GM19238 (cell line): ENCODE measurements at regions not wholly inside any gene's neighbourhood (a gene's known extent, or its start where the extent isn't known, plus 50 kb on each side); places are given as distances from the start of the nearest gene placed in this dataset.
"Not testable (repeated sequence)": the region's sequence is repeated elsewhere in the genome, so short reads cannot be mapped to it uniquely, and the experiment has no call there.

Experiments
- DNase-seq: peaks from one replicate; pipeline ENCODE4 v3.0.0; 2011; ENCODE audit warnings: low spot score; ENCODE audit not compliant: insufficient read length

DNA sequence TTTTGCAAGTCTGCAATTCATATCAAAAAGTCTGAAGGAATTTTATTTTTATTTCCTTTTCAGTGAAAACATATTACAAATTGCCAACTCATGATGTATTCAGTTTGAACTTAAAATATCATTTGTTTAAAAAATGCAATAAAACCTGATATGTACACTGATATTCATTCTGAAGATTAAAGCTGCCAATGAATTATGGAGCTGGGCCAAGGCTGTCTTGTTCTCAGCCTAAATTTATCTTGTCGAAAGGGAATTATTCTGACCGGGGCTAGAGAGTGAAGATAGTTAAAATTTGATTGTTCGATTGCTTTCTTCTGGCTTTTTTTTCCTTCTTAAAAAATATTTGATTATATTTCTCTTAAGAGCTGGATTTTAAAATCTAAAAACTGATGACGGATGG is 54.0 kb upstream of the RBFOX1 start:
- no peak for DNase-seq

DNA sequence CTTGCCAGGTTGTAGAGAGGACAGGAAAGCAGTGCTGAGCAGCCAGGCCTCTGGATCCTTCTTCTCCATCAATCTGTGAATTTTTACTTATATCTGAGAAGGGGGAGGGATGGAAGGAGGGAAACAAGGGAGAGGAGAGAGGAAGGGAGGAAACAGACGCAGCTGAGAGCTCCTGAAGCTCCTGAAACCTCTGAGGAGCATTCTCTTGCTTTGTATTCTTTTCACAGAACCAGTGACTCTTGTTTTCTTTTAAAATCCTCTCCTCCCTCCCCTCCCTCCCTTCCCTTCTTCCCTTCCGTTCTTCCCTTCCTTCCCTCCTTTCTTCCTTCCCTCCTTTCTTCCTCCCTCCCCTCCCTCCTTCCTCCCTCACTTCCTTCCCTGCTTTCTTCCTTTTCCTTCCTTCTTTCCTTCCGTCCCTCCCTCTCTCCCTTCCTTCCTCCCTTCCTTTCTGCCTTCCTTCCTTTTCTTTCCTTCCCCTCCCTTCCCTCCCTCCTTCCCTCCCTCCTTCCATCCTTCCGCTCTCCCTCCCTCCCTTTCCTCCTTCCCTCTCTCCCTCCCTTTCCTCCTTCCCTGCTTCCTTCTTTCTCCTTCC is 60.0 kb upstream of the RBFOX1 start:
- DNase-seq = no peak

DNA sequence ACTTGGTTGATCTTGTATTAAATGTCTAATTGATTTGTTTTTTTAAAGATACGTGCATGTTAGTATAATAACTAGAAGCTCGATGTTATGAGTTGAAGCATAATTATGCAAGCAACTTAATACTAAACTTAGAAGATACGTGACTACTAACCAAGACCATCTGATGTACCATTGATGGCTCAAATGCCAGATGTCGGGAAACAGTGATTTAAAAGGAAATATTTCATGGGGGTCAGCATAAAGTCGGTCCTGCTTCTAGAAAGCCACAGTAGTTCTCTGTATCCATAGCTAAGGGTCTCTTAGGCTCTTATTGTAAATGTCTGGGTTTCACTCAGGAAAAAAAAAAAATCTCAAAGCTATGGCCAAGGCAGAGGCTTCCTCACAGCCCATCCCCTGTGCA is 61.2 kb upstream of the RBFOX1 start:
- DNase-seq = no peak

DNA sequence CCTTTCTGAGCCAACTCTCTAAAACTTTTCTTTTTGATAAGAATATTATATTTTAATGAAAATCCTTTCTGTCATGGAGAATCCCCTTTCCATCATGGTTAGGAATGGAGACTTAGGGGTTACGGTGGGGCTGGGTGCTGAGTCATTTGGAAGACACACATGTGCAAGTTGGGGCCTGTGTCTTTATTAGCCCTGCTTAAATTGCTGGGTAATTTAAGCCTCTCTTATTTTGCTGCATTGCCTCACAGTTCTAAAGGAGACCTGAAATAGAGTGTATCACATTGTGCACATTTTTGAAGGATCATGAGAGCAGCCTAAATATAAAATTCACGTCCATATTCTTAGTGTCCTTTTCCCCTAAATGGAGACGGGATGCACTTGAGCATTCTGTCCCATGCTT is 61.8 kb upstream of the RBFOX1 start:
- DNase-seq = no peak

DNA sequence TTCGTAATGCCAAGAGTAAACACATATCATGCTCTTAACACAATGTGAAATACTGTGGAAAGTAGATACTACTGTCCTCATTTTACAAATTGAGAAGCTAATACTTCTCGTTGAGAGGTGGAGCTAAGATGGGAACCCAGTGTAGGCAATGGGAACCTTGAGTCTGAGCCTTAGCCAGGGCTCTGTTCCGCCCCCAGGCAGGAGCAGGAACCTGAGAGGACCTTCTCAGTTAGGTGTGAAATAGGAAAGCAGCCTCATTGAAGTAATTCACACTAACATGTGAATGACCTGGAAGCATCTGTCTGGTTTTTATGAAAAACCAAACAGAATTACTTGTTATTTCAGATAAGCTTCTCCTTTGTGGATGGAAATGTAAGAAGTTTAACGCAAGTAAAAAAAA is 62.6 kb upstream of the RBFOX1 start:
- DNase-seq = no peak

DNA sequence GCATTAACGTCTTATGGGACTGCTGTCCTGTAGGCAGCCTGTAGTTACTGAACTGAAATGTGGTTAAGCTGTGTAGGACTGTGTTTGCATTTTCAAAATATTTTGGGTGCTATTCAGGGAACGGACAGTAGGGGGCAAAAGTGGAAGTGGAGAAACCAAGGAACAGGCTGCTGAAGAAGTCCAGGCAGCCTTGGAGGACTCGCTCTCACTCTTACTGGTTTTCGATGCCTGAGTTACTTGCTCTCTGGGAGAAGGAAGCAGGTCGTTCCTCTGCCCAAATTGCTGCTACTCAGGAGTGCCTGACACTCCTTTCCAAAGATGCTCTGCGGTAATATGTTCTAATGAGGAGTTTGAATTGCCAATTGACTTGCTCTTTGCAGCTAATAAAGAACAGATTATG is 64.5 kb upstream of the RBFOX1 start:
- DNase-seq = no peak

DNA sequence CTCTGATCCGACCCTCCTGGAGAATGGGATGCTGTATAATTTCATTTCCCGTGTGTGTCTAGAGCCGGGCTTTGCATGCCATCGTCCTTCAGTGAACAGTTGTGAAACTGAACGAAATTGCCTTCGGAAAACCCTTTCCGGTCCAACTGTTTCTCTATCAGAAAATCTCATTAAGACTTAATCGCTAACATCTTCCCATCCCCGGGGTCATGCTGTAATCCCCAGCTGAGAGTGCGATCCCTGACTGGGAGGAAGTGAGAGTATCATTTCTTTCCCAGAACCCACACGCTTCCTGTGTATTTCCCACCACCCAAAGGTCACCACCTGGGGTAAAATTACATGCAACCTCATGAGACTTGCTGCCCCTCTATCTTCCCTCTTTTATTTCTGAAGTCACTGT is 75.6 kb upstream of the RBFOX1 start:
- DNase-seq = no peak

DNA sequence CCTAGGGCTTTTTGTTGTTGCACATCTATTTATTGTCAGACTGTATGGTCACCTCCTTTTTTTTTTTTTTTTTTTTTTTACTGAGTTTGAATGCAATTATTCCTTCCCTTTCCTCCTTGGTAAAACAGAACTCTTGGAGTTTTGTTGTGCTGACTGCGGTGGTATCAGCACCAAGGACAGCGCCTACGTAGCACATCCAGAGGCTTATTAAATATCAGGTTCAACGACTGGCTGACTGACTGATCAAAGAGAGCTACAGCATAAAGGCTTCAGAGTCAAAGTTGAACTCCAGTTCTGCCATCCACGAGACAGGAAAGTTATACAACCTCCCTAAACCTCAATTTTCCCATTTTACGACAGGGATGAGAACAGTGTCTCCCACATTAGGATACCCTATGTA is 86.1 kb upstream of the RBFOX1 start:
- DNase-seq = no peak

DNA sequence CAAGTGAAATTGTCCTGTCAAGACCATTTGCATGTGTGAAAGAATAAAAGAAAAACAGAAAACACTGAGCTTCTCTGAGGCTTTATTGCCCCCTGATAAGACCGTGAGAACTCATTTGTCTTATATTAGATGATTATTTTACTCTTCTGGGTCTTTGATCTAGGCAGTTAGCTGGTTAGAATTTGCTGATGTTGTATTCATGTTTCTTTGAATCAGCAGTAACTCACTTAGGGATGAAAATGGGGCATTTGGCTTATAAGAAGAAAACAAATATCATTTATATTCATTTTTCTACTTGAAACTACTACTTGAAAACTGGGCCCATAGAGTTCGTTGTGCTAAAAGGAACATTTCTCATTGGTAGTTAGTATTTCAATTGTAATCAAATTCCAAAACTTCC is 93.1 kb upstream of the RBFOX1 start:
- no peak for DNase-seq

DNA sequence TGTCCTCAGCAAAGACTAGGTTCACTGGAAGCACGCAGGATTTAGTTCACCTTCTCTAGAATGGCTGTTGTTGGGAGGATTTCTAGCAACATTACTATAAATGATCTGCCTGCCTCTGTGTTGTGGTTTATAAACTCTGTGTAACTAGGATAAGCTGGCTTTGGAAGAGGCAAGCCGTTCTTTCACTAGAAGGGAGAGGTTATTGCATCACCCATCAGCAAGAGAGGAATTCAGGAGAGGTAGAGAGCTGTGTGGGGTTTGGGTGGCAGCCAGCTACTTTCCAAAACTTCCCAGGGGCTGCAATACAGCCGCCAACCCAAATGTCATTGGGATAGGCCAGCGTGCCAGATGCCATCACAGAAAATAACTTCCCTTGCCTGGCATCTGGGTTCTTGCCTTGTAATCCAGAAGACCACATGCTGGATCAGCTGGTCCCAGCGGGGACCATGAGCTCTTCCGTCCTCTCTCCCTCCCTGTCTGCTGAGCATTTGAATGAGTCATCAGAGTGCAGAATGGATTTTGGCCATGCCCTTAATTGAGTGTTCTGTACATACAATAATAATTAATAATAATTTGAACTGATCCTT is 95.7 kb upstream of the RBFOX1 start:
- DNase-seq = no peak

DNA sequence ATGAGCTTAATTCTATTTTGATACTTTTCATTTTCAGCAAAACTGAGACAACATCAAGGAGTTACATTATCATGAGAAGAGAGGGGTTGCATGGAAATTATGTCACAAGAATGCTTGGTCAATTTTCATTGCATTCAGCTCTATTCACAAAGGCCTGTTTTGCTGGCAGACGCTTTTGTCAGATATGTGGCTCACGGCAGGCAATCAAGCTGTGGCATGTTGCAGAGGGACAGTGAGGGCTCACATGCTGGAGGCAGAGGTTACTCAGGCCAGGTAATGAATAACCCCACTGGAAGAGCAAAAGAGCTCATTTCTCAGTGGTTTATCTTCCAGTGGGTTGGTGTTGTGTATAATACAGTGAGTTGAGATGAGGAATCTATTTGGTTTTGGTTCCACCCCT is 98.7 kb upstream of the RBFOX1 start:
- DNase-seq = no peak

DNA sequence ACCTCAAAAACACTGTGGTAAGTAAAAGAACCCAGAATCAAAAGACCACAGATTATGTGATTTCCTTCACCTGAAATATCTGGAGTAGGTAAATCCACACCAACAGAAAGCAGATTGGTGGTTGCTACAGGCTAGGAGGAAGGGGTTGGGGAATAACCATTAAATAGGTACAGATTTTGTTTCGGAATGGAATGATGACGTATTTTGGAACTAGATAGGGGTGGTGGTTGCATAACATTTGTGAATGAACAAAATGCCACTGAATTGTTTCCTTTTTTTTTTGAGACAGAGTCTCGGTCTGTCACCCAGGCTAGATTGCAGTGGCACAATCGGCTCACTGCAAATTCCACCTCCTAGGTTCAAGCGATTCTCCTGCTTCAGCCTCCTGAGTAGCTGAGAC is 100.9 kb upstream of the RBFOX1 start:
- DNase-seq = no peak

DNA sequence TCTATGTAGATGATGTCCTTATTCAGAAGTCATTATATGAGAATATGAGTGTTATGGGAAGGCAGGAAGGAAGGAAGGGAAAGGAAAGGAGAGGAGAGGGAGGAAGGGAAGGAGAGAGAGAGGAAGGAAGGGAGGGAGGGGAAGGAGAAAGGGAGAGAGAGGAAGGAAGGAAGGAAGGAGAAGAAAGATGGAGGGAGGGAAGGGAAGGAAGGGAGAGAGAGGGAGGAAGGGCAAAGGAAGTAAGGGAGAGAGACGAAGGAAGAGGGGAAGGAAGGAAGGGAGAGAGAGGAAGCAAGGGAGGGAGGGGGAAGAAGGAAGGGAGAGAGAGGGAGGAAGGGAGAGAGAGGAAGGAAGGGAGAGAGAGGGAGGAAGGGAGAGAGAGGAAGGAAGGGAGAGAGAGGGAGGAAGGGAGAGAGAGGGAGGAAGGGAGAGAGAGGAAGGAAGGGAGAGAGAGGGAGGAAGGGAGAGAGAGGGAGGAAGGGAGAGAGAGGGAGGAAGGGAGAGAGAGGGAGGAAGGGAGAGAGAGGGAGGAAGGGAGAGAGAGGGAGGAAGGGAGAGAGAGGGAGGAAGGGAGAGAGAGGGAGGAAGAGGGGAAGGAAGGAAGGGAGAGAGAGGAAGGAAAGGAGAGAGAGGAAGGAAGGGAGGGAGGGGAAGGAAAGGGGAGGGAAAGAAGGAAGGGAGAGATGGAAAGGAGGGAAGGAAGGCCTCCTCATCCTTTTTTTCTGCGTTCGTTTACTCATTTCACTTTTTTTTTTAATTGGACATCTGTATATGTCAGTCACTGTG is 103.0 kb upstream of the RBFOX1 start:
- not testable (repeated sequence) for DNase-seq

DNA sequence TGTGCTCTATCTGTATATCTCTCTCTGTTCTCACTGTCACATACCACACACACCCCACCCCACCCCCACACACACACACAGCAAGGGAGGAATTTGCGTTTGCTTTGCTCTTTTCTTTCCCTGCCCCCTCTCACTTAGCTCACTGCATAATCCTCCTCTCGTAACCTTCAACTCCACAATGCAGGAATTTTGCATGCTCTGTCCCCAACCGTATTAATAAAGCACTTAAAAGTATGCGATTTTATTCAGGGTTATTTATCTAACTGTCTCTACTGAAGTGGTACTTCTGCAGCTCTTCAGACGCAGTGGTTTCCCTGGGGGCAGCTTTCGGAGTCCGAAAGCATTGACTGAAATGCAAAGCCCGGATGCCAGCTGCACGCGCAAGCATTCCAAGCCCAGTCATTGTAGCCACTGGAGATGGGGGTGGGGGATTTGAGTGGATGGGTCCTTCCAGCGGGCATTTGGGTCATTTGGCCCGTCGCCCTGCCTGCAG is 105.4 kb upstream of the RBFOX1 start:
- no peak for DNase-seq

DNA sequence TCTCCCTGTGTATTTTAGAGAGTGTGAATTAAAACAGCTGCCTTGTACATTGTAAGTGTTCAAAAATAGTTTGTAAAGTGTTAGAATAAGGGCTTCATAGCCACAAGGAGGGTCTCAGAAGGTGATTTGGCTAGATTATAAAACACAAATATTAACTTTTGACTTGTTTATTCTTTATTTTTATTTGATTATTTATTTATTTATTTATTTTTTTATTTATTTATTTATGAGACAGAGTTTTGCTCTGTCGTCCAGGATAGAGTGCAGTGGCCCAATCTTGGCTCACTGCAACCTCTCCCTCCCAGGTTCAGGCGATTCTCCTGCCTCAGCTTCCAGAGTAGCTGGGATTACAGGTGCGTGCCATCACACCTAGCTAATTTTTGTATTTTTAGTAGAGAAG is 111.5 kb upstream of the RBFOX1 start:
- DNase-seq = no peak

DNA sequence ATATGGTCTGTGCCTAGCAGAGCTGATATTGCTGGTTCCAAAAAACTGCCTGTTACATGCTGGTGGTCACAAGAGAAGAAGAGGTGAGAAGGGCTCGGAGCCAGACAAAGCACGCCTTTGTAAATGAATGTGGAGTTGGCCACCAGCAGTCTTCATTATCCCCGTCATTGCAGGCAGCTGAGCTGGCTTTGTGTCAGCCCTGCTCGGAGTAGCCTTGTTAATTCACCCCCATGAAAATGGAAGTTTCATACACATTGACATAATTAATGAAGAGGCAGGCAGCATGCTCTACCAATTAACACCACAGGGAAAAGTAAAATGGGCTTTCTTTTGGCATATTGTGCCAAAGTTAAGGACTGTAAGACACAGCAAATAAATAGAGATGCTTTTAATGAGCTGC is 113.7 kb upstream of the RBFOX1 start:
- DNase-seq = no peak

DNA sequence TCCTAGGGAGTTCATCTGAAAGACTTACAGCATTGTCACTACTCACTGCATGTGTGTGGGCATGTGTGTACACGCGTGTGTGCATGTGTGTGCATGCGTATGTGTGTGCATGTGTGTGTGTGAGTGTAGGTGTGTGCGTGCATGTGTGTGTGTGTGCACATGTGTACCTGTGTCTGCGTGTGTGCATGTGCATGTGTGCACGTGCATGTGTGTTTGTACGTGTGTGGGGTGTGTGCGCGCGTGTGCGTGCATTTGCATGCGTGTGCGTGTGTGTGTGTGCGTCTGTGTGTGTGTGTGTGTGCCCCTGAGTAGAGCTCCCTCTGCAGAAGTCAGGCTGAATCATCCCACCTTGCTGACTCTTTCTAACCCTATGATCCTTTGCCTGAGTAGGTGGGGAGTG is 114.8 kb upstream of the RBFOX1 start:
- no peak for DNase-seq

DNA sequence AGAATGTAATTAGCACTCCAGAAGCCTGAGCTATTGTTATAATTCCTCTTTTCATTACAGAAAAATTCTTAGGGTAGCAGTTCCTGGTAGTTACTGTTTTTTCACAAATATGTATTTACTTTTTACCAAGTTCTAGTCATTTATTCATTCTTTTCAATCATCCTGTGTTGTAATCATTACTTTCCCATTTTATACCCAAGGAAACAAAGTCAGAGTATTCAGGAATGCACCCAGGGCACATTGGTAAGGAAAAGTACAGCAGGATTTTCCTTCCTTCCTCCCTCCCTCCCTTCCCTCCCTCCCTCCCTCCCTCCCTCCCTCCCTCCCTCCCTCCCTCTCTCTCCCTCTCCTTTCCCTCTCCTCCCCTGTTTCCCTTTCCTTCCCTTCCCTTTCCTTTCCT is 115.9 kb upstream of the RBFOX1 start:
- no peak for DNase-seq

DNA sequence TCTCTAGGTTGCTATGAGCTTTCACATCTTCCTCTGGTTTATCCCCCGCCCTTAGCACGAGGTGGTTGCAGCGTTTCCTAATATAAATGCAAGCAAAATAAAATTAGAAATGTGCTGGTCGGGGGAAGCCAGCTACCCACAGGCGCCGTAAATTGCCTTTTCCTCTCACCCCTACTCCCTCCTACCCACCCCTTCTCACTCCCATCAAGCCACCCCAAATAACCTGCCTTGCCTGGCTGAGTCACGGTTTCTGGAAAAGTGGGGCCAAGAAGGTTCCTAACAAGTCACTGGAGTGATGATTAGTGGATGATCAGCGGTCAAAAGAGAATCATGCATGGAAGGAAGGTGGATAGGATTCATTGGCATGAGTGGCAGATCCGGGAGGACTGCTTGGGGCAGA is 120.9 kb upstream of the RBFOX1 start:
- no peak for DNase-seq

DNA sequence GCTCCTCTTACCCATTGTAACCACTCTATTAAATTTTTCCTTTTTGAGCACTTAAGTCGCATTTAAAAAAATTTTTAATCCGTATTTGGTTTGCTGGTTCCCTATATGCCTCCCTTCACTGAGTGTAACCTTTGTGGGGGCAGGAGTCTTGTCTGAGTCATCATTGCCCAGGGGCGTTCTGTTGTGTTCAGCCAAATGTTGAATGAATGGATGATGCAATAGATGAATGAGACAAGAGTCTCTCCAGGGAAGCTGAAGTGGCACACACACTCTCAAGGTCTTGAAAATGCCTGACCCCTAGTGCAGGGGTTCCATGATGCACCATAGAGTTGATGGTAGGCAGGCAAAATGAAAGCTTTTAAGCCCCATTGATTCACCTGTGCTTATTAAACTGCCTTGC is 123.0 kb upstream of the RBFOX1 start:
- no peak for DNase-seq

DNA sequence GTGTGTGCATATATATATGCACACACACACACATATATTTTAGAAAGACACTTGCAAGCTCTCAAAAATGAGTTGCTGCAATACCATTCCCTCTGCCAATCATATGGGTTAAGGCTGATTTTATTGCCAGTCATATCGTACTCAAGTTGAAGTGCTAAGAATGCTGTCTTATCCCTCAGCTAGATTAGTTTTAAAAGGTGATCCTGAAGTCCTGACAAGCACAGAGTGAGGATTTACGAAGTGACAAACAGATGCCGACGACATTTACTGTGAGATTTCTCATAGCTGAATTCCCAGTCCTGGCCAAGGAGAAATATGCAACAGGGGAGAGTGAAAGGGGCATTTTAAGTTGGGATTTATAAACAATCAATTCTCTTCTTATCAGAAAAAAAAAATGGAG is 126.2 kb upstream of the RBFOX1 start:
- DNase-seq = no peak

DNA sequence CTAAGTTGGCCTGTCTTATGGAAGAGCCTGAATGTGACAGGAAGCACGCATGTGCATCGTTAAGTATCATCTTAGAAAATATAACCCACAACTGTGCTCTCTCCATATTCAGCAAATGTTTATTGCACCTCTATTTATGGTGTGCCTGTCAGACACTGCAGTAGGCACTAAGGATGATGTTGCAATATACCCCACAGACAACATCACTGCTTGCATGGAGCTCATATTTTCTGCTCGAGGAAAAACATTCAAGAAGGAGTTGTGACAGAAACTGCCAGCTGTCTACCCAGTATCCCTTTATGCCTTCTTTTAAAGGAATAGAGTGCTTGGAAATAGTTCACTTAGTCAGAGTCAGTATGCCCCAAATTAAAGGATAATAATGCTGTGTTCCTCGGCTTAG is 132.3 kb upstream of the RBFOX1 start:
- no peak for DNase-seq

DNA sequence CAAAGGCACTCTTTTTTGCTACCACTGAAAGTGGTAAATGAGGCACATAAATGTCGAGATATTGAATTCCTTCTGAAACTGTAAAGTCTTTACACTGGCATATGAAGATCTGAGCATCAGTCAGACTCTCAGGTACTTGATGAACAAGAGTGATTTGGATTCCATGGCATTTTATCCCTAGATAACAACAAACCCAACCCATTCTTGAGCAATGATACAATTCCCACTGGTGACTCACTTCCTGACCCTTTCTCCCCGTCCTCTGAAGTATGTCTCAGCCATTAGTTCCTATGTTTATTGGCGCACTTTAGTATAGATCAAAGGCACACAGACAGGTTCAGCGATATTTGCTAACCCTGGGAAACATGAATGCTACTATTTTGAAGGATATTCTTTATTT is 147.0 kb upstream of the RBFOX1 start:
- no peak for DNase-seq
